SK-N-MC (cell line): ENCODE measurements at regions not wholly inside any gene's neighbourhood (a gene's known extent, or its start where the extent isn't known, plus 50 kb on each side); places are given as distances from the start of the nearest gene placed in this dataset.

Source experiments
- EZH2 ChIP-seq: fragments of 200-600 bp; sonication (generic); IDR thresholded peaks from one replicate; pipeline ENCODE4 v1.6.1; 2017; ENCODE audit warnings: antibody characterized with exemption
- FOXP2 ChIP-seq: optimal IDR thresholded peaks from 2 replicates; pipeline ENCODE3; 2011; ENCODE audit warnings: mild to moderate bottlenecking, moderate library complexity; ENCODE audit not compliant: insufficient read depth; ENCODE audit errors: extremely low read length, control extremely low read depth
- POLR2AphosphoS5 ChIP-seq: IDR thresholded peaks from 2 replicates; pipeline ENCODE4 v1.6.1; 2012; ENCODE audit warnings: mild to moderate bottlenecking, low read depth, low read length, borderline replicate concordance

DNA sequence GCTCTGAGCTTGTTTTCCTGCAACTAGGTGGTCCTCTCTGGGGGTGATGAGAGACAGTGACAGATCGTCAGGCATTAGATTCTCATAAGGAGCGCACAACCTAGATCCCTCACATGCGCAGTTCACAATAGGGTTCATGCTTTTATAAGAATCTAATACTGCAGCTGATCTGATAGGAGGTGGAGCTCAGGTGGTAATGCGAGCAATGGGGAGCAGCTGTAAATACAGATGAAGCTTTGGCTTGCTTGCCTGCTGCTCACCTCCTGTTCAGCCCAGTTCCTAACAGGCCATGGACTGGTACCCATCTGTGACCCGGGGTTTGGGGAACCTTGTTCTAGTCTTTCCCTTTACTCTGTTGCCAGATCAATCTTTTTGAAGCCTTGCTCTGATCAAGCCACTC lies 89.5 kb upstream of the POU5F2 start:
- TF ChIP-seq EZH2 (no peak), POLR2AphosphoS5 (no peak), FOXP2 (no peak)
